PC-3 (cell line): ENCODE measurements at regions not wholly inside any gene's neighbourhood (a gene's known extent, or its start where the extent isn't known, plus 50 kb on each side); places are given as distances from the start of the nearest gene placed in this dataset.
"Not testable (repeated sequence)": the region's sequence is repeated elsewhere in the genome, so short reads cannot be mapped to it uniquely, and the experiment has no call there.

Source experiments
- ATAC-seq: fragments of 200-7000 bp; cut with Tn5 transposase; 2 replicates; pipeline ENCODE4 v1.9.1; 2020; ENCODE audit warnings: mild to moderate bottlenecking, moderate library complexity
- BruUV-seq: library from RNA; stranded (reverse); fragments of 400-500 nt; replicated peaks from 2 replicates; lab custom pipeline; 2021; lab: Mats Ljungman, UMichigan
- CTCF ChIA-PET: fragments of 300-600 bp; sonication (Branson Sonifier 250); formaldehyde crosslinking; loops from one replicate; lab custom pipeline; 2022; ENCODE audit warnings: antibody characterized with exemption; lab: Charles Lee
- POLR2A ChIA-PET: fragments of 300-600 bp; sonication (Branson Sonifier 250); formaldehyde crosslinking; loops from one replicate; lab custom pipeline; 2022; ENCODE audit warnings: antibody characterized with exemption; ENCODE audit not compliant: unreplicated experiment; lab: Charles Lee
- DNase-seq: peaks from one replicate; pipeline ENCODE4 v3.0.0-alpha.2; 2015
- H2AFZ ChIP-seq: fragments of 300-600 bp; sonication (generic); 2 replicates; pipeline ENCODE4 v1.6.0; 2016; ENCODE audit warnings: antibody characterized with exemption, low read length
- H3F3A ChIP-seq: fragments of 300-600 bp; sonication (generic); one replicate; pipeline ENCODE4 v1.6.0; 2017; ENCODE audit warnings: antibody characterized with exemption, low read length, control low read depth, mild to moderate bottlenecking; ENCODE audit not compliant: unreplicated experiment
- H3K27ac ChIP-seq: fragments of 300-600 bp; sonication (generic); 2 replicates; pipeline ENCODE4 v1.5.1; 2016; ENCODE audit warnings: mild to moderate bottlenecking, low read length
- H3K27me3 ChIP-seq: fragments of 300-600 bp; sonication (generic); 2 replicates; pipeline ENCODE4 v1.6.1; 2016; ENCODE audit warnings: low read length, mixed read lengths
- H3K36me3 ChIP-seq: fragments of 300-600 bp; sonication (generic); 2 replicates; pipeline ENCODE4 v1.6.1; 2016; ENCODE audit warnings: low read depth, mixed run types, low read length, mixed read lengths
- H3K4me1 ChIP-seq: fragments of 300-600 bp; sonication (generic); 2 replicates; pipeline ENCODE4 v1.5.1; 2016; ENCODE audit warnings: low read length; ENCODE audit not compliant: insufficient read depth
- H3K4me2 ChIP-seq: fragments of 300-600 bp; sonication (generic); 2 replicates; pipeline ENCODE4 v1.6.0; 2016; ENCODE audit warnings: low read length
- H3K4me3 ChIP-seq: fragments of 300-600 bp; sonication (generic); 2 replicates; pipeline ENCODE4 v1.5.1; 2016; ENCODE audit warnings: mild to moderate bottlenecking, low read length, mixed read lengths
- H3K79me2 ChIP-seq: fragments of 300-600 bp; sonication (generic); 2 replicates; pipeline ENCODE4 v1.6.1; 2017; ENCODE audit warnings: low read length, mixed read lengths
- H3K9ac ChIP-seq: fragments of 300-600 bp; sonication (generic); 2 replicates; pipeline ENCODE4 v1.6.0; 2016; ENCODE audit warnings: mild to moderate bottlenecking, low read length
- H3K9me2 ChIP-seq: fragments of 300-600 bp; sonication (generic); replicated peaks from 2 replicates; pipeline ENCODE4 v1.6.1; 2016; ENCODE audit warnings: mixed run types, low read length, mixed read lengths
- H3K9me3 ChIP-seq: fragments of 300-600 bp; sonication (generic); 2 replicates; pipeline ENCODE4 v1.6.1; 2016; ENCODE audit warnings: low read length, mixed read lengths
- H4K20me1 ChIP-seq: fragments of 300-600 bp; sonication (generic); 2 replicates; pipeline ENCODE4 v1.6.1; 2016; ENCODE audit warnings: low read length, mixed read lengths
- CTCF ChIP-seq: fragments of 300-600 bp; sonication (generic); conservative IDR thresholded peaks from 2 replicates; pipeline ENCODE4 v1.5.1; 2017; ENCODE audit warnings: antibody characterized with exemption, low read depth, mild to moderate bottlenecking, low read length
- EZH2 ChIP-seq: fragments of 300-600 bp; sonication (generic); IDR thresholded peaks from one replicate; pipeline ENCODE4 v1.6.1; 2017; ENCODE audit warnings: antibody characterized with exemption, mild to moderate bottlenecking, low read length; ENCODE audit not compliant: unreplicated experiment
- EZH2phosphoT487 ChIP-seq: fragments of 300-600 bp; sonication (generic); IDR thresholded peaks from 2 replicates; pipeline ENCODE4 v1.6.1; 2018; ENCODE audit warnings: mild to moderate bottlenecking, antibody characterized with exemption, low read length, borderline replicate concordance
- intact Hi-C: fragments of 100-400 bp; cut with micrococcal nuclease; formaldehyde crosslinking; loops from 2 replicates; pipeline ENCODE4 v1.9.0; 2023

GRCh38 chr21:28579986-28580550 is 412.6 kb downstream of the LTN1 start:
- TF ChIP-seq EZH2phosphoT487 (no peak), CTCF (no peak), EZH2 (no peak)
- no peak overlapping the region for H3K27ac ChIP-seq
- H3K9me2 ChIP-seq, result no peaks in the 10 kb centered on the region
- H3K9me3 ChIP-seq, result no peaks in the 10 kb centered on the region
- H3K4me2 ChIP-seq, result no peak overlapping the region
- POLR2A ChIA-PET, result no interaction called here
- intact Hi-C loops, result no loop called here
- BruUV-seq, result no TSS peak
- no peaks in the 10 kb centered on the region for H3K36me3 ChIP-seq
- H2AFZ ChIP-seq, result no peak overlapping the region
- H4K20me1 ChIP-seq, result no peaks in the 10 kb centered on the region
- CTCF ChIA-PET, result no interaction called here
- no peaks in the 10 kb centered on the region for H3F3A ChIP-seq
- no peaks in the 10 kb centered on the region for H3K27me3 ChIP-seq
- H3K9ac ChIP-seq, result no peak overlapping the region
- H3K4me1 ChIP-seq, result no peaks in the 10 kb centered on the region
- H3K79me2 ChIP-seq, result no peaks in the 10 kb centered on the region
- DNase-seq, result no peak
- ATAC-seq, result no peak
- H3K4me3 ChIP-seq, result no peak overlapping the region

- DNase-seq (no peak), ATAC-seq (no peak)
- no peak overlapping the region for H3K27ac ChIP-seq
- H2AFZ ChIP-seq, result no peak overlapping the region
- H3K9me2 ChIP-seq, result no peaks in the 10 kb centered on the region
- H3K4me2 ChIP-seq, result no peak overlapping the region
- POLR2A ChIA-PET, result no interaction called here
- no peaks in the 10 kb centered on the region for H3K79me2 ChIP-seq
- H3F3A ChIP-seq, result no peaks in the 10 kb centered on the region
- H3K4me1 ChIP-seq, result peaks cover 2% of the 10 kb centered on the region; the same call in 1 of the 2 replicates
- H3K4me3 ChIP-seq, result no peak overlapping the region
- no peaks in the 10 kb centered on the region for H4K20me1 ChIP-seq
- intact Hi-C loops, result no loop called here
- H3K9me3 ChIP-seq, result peaks cover 7% of the 10 kb centered on the region; the same call in 1 of the 2 replicates
- no peak for TF ChIP-seq CTCF
- TF ChIP-seq EZH2phosphoT487, result no peak
- no peaks in the 10 kb centered on the region for H3K27me3 ChIP-seq
- H3K9ac ChIP-seq, result no peak overlapping the region
- 0 out of 2 replicates have a peak, but pooled peaks cover 2% of the 10 kb centered on the region for H3K36me3 ChIP-seq
- no TSS peak for BruUV-seq
- CTCF ChIA-PET, result no interaction called here
Observed at GRCh38 chr21:28568692-28569091, 424.0 kb downstream of the LTN1 start.

DNA sequence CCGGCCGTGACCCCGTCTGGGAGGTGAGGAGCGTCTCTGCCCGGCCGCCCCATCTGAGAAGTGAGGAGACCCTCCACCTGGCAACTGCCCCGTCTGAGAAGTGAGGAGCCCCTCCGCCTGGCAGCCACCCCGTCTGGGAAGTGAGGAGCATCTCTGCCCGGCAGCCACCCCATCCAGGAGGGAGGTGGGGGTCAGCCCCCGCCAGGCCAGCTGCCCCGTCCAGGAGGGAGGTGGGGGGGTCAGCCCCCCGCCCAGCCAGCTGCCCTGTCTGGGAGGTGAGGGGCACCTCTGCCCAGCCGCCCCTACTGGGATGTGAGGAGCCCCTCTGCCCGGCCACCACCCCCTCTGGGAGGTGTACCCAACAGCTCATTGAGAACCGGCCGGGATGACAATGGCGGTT is 428.7 kb downstream of the LTN1 start:
- H3K36me3 ChIP-seq, H3K79me2 ChIP-seq, intact Hi-C loops, H3K9me3 ChIP-seq, H3K27me3 ChIP-seq, CTCF ChIA-PET, H3K27ac ChIP-seq, H3K4me3 ChIP-seq, H3K9me2 ChIP-seq, H3K4me2 ChIP-seq, H2AFZ ChIP-seq, H4K20me1 ChIP-seq, POLR2A ChIA-PET, DNase-seq, H3K4me1 ChIP-seq, H3F3A ChIP-seq, ATAC-seq, H3K9ac ChIP-seq, BruUV-seq: not testable (repeated sequence)
